CD4-positive, alpha-beta T cell treated with Interleukin-1 beta for 1 hour (primary cell): ENCODE measurements at regions not wholly inside any gene's neighbourhood (a gene's known extent, or its start where the extent isn't known, plus 50 kb on each side); places are given as distances from the start of the nearest gene placed in this dataset.
"Not testable (repeated sequence)": the region's sequence is repeated elsewhere in the genome, so short reads cannot be mapped to it uniquely, and the experiment has no call there.

Experiments
- DNase-seq, 2 donors: peaks; one replicate each; pipeline ENCODE4 v3.0.0-alpha.2; 2020 to 2022

GRCh38 chr11:122020902-122021301, 95.1 kb downstream of the BLID start:
- no peak for DNase-seq

DNA sequence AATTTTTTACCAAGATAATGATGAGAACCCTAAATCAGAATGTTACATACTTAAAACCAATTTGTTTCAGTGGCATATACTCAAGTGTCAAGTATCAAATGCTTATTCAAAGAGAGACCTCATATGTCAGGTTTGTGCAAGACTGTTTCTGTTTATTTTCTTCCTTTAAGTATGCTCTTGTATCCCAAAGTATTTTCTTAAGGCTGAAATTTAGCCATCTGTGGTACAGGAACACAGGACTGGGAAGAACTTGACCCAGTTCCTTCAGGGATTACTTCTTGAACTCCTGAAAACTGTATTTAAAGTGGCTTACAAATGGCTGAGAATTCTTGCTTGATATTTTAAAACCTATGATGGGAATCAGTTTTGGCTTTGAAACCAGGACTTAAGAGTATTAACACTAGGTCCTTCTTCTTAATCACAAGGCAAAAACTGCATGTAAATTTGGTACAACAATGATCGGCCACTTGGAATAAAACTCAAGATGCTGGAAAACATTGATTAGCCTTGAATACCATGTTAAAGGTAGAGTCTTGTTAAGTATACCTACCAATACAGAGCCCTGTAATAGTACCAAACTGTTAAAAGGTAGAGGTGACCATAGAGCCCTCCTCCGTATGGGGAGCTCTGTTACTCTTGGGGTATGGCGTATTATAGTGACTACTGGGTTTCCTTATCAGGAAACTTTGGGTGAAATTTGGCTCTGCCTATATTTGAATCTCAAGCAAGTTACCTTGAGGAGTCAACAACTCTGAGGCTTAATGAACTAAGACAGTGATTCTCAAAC, 95.9 kb downstream of the BLID start:
- DNase-seq, result no peak

GRCh38 chr11:122007601-122008071, 108.4 kb downstream of the BLID start:
- no peak for DNase-seq

DNA sequence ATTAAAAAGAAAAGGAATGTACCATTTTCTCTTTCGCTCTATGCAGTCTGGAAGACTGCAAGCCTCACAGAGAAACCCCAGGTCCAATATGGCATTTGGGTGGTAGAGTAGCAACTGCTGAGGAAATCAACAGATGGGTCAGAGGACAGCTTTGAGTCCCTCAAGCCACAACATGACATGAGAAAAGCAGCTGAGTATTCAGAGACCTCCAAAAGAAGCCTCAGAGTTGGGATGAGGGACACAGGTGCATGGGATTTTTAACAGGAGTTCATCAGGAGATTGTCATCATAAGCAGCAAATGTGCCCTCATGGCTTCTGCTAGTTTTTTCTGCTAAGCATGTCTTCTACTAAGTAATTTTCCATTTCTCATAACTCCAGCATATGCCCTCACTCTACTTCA, 111.6 kb downstream of the BLID start:
- DNase-seq, result no peak

GRCh38 chr11:122002926-122003325, 113.1 kb downstream of the BLID start:
- no peak for DNase-seq

DNA sequence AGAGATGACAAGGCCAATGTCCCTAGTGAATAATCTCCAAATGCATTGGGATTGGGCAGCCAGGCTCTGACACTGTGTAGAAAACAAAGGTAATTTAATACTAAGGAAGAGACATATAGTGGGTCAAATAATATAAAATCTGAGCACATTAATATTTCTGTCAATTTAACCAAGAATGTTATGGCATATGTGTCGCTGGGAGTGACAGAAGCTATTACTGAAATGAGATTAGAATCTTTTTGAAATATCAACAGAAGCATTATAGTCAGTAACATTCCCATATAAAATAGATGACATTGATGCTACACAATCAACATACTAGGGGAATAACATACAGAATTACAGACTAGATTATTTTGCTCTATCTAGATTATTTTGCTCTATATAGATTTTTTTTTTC, 114.0 kb downstream of the BLID start:
- DNase-seq, result no peak

- DNase-seq, result no peak
These were observed 116.4 kb downstream of the BLID start for GRCh38 chr11:121999651-122000050.

DNA sequence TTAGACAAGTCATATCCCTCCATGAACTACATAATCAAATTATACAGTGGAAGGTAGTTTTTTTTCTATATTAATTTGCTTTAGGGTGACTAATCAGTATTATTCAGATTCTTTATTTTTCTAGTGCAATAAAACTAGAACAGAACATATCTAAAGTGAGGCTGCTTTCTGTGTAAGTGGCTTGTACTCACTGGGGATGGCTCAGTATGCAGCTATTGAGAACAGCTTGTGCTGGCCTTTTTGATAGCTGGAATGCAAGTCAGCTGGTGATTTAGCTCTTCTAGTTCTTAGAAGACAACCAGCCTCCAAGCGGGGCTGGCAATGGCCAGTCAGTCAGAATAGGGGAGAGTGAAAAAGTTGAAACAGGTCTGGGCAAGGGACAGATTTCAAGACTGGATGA, 119.4 kb downstream of the BLID start:
- no peak for DNase-seq

- DNase-seq, result no peak
These were observed 132.1 kb downstream of the BLID start for GRCh38 chr11:121983901-121984300.

- not testable (repeated sequence) for DNase-seq
These were observed 138.1 kb downstream of the BLID start for GRCh38 chr11:121977914-121978313.

GRCh38 chr11:121968638-121969037, 147.4 kb downstream of the BLID start:
- DNase-seq, result no peak

DNA sequence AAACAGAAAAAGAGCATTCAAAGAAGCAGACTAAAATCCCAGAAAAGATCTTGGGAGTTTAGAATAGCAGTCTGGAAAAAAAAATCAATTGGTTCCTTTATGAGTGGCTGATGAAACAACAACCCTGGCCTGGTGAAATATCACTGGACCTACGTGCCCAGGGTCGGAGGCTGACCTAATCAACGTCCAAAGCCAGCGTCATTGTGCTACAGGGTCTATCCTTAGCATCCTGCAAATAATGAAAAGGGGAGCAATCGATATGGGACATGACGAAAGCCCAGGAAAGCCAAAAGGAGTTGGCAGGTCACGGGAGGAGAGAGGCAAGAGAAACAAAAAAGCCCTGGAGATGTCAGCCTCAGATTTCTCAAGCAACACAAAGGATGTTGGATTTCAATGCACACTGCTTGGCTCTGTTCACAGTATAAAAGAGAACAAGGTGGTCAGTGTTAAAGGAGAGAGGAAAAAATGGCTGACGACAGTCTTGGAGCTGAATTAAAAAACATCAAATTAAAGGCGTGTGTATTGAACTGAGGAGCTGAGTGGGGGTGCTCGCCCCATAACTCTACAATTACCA, 148.8 kb downstream of the BLID start:
- no peak for DNase-seq

DNA sequence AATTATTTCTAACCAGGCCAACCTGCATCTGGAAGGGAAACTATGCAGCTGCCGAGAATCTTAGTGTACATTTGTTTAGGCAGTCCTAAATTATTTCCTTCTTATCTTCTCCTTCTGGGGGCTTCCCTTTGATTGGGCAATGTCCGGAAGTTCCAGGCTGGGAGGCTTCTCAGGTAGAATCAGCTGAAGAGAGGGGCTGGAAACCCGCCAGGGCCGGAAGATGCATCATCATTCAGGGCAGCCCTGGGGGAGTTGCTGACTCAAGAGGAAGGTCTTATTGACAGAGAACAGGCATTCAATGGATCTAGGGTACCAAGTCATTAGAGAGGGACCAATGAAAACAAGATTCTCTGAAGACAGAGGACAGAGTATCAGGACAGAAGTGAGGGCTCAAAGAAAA, 150.7 kb downstream of the BLID start:
- no peak for DNase-seq

GRCh38 chr11:121964591-121964990, 151.4 kb downstream of the BLID start:
- DNase-seq, result no peak

DNA sequence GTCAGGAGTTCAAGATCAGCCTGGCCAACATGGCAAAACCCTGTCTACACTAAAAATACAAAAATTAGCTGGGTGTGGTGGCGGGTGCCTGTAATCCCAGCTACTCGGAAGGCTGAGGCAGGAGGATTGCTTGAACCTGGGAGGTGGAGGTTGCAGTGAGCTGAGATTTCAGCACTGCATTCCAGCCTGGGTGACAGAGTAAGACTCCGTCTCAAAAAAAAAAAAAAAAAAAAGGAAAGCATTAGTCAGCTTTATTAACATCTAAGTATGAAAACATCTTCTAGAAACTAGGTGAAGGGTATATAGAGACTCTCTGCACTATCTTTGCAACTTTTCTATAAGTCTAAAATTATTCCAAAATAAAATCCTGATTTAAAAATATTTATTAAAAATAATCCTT, 152.2 kb downstream of the BLID start:
- DNase-seq, result not testable (repeated sequence)

- no peak for DNase-seq
These were observed 154.7 kb downstream of the BLID start for GRCh38 chr11:121961321-121961801.

DNA sequence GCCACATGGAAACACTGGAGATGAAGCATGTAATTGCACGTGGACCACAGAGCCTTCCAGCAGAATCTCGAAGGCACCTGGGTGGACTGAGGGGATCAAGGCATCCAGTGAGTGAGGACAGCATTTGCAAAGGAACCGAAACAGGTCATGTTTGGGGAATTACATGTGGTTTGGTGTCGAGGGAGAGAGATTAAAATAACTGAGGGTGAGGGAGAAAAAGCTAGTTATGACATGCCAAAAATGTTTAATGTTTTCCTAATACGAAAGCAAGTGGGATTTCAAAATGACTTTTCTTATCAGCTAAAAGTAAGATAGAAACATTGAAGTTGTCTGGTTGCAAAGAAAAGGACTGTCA, 157.1 kb downstream of the BLID start:
- DNase-seq, result no peak

- DNase-seq, result no peak
These were observed 157.6 kb downstream of the BLID start for GRCh38 chr11:121958323-121958970.

GRCh38 chr11:121953122-121953521, 162.9 kb downstream of the BLID start:
- DNase-seq, result no peak

DNA sequence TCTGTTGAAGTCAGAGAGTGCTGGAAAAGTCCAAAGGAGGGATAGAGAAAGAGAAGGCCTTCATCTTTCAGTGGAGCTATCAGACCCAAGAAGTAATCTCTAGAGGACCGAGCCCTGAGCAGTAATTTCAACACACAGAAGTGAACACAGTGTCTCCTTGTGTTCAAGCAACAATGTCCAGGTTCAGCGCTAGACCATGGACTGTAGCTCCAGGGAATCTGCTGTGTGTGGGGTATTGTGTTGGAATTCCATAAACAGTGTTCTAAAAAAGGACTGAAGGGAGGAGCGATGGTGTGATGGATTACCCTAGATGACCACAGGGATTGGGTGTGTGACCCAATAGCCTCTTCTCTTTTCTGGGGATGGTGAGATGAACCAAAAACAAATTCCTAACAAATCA, 165.9 kb downstream of the BLID start:
- no peak for DNase-seq

DNA sequence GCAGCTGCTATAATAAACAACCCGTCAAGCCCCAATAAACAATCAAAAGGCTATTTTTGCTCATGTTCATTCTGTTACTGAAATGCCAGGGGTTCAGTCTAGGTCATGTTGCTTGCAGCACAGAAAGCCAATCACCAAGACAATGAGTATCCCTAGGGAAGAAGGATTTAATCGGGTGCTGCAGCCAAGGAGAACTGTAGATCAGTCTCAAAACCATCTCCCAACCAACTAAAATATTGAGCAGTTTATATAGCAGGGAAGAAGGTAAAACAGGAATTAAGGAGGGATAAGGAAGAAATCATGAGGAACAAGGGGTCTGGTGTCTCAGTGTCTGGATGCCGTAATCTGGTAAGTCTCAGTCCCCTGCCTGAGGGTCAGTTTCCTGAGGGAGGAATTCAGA, 169.5 kb downstream of the BLID start:
- no peak for DNase-seq

- DNase-seq, result no peak
These were observed 171.3 kb downstream of the BLID start for GRCh38 chr11:121944556-121945230.

GRCh38 chr11:121938076-121938475, 177.9 kb downstream of the BLID start:
- DNase-seq, result no peak
